ENCODE measurements at regions not wholly inside any gene's neighbourhood (a gene's known extent, or its start where the extent isn't known, plus 50 kb on each side); places are given as distances from the start of the nearest gene placed in this dataset.

- Histone ChIP-seq H3K27ac (ENCODE audit: control insufficient read depth, insufficient read depth, low read length) (no peak overlapping the region), H4K20me1 (ENCODE audit: control insufficient read depth, extremely low read depth, insufficient read depth, low read length) (no peaks in the 10 kb centered on the region), H3K36me3 (ENCODE audit: control insufficient read depth in 2 of 2, extremely low read depth in 1 of 2, insufficient read depth in 2 of 2, low read length in 2 of 2) (no peaks in the 10 kb centered on the region), H3K79me2 (ENCODE audit: control insufficient read depth, insufficient read depth, low read length) (no peaks in the 10 kb centered on the region), H3K9ac (ENCODE audit: control insufficient read depth, extremely low read depth, insufficient read depth, low read length) (no peak overlapping the region), H3K4me3 (ENCODE audit: control insufficient read depth in 2 of 3, extremely low read depth in 1 of 3, insufficient read depth in 2 of 3, low read depth in 1 of 3, low read length in 3 of 3) (no peak overlapping the region), H3K4me2 (ENCODE audit: control insufficient read depth, extremely low read depth, insufficient read depth, low read depth, low read length) (no peak overlapping the region), H3K9me1 (ENCODE audit: control insufficient read depth, extremely low read depth, insufficient read depth, low read length) (no peaks in the 10 kb centered on the region), H2AFZ (ENCODE audit: control insufficient read depth, low read length) (no peak overlapping the region), H3K27me3 (ENCODE audit: control insufficient read depth, extremely low read depth, insufficient read depth, low read length) (no peaks in the 10 kb centered on the region), H3K9me3 (ENCODE audit: control insufficient read depth, low read depth, low read length) (no peaks in the 10 kb centered on the region), H3K4me1 (ENCODE audit: control insufficient read depth, extremely low read depth, insufficient read depth, low read length) (peaks cover 25% of the 10 kb centered on the region)
- FAIRE-seq (no peak), DNase-seq (ENCODE audit: low read depth, low spot score) (no peak)
- dilution Hi-C loops (cut with MboI; ENCODE audit: extremely low pct_ligation_motif_present, low sequenced_read_pairs), result no loop called here
- no peak for TF ChIP-seq EZH2 (IDR thresholded peaks at IDR 0.05; ENCODE audit: low read length)
- TF ChIP-seq, protein P1, sequence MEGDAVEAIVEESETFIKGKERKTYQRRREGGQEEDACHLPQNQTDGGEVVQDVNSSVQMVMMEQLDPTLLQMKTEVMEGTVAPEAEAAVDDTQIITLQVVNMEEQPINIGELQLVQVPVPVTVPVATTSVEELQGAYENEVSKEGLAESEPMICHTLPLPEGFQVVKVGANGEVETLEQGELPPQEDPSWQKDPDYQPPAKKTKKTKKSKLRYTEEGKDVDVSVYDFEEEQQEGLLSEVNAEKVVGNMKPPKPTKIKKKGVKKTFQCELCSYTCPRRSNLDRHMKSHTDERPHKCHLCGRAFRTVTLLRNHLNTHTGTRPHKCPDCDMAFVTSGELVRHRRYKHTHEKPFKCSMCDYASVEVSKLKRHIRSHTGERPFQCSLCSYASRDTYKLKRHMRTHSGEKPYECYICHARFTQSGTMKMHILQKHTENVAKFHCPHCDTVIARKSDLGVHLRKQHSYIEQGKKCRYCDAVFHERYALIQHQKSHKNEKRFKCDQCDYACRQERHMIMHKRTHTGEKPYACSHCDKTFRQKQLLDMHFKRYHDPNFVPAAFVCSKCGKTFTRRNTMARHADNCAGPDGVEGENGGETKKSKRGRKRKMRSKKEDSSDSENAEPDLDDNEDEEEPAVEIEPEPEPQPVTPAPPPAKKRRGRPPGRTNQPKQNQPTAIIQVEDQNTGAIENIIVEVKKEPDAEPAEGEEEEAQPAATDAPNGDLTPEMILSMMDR (optimal IDR thresholded peaks at IDR 0.05 in 1 of 3, IDR thresholded peaks at IDR 0.05 in 1 of 3, conservative IDR thresholded peaks at IDR 0.05 in 1 of 3; ENCODE audit: extremely low read depth in 1 of 3, insufficient read depth in 2 of 3, low read length in 3 of 3), result no peak
Observed at GRCh38 chr15:96766366-96766765, 435.9 kb downstream of the NR2F2 start.

DNA sequence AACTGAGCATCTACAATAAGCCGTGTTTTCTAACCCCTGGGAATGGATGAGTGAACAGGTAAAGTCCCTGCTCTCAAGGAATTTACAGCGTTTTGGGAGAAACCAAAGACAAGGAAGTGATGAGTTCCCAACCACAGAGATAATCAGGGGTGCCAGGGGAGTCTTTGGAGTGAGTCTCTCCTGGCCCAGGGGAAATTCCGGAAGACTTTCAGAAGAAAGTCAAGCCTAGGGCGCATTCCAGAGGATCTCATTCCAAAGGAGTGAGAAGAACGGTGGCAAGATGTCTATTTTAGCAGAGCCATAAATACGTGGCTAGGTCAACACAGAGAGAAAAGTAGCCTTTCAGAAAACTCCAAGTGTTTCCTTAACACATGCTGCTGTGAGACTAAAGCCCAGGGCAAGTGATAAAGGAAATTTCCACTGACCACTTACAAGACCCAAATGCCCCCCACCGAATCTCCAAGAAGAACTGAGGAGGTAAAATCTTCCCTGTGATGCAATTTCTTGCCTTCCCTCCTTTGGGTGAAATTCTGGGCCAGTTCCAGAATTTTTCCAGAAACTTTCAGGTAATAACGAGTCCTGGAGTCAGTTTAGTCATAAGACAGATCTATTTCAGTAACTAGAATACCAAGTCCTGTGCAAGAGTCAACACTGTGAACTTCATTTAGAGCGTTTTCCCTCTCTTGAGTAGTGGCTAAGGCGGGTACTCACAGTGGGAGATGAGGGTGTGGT, 437.4 kb downstream of the NR2F2 start:
- Histone ChIP-seq H3K4me1 (ENCODE audit: control insufficient read depth, extremely low read depth, insufficient read depth, low read length) (peaks cover 25% of the 10 kb centered on the region), H3K4me2 (ENCODE audit: control insufficient read depth, extremely low read depth, insufficient read depth, low read depth, low read length) (peak overlapping the region; percentile 71), H3K9me1 (ENCODE audit: control insufficient read depth, extremely low read depth, insufficient read depth, low read length) (no peaks in the 10 kb centered on the region), H3K79me2 (ENCODE audit: control insufficient read depth, insufficient read depth, low read length) (no peaks in the 10 kb centered on the region), H3K4me3 (ENCODE audit: control insufficient read depth in 2 of 3, extremely low read depth in 1 of 3, insufficient read depth in 2 of 3, low read depth in 1 of 3, low read length in 3 of 3) (peak overlapping the region in 1 of 3 experiments; percentile 42), H4K20me1 (ENCODE audit: control insufficient read depth, extremely low read depth, insufficient read depth, low read length) (no peaks in the 10 kb centered on the region), H2AFZ (ENCODE audit: control insufficient read depth, low read length) (peak overlapping the region; percentile 80), H3K9ac (ENCODE audit: control insufficient read depth, extremely low read depth, insufficient read depth, low read length) (peak overlapping the region; percentile 43), H3K27ac (ENCODE audit: control insufficient read depth, insufficient read depth, low read length) (peak overlapping the region; percentile 80), H3K36me3 (ENCODE audit: control insufficient read depth in 2 of 2, extremely low read depth in 1 of 2, insufficient read depth in 2 of 2, low read length in 2 of 2) (no peaks in the 10 kb centered on the region), H3K9me3 (ENCODE audit: control insufficient read depth, low read depth, low read length) (no peaks in the 10 kb centered on the region), H3K27me3 (ENCODE audit: control insufficient read depth, extremely low read depth, insufficient read depth, low read length) (no peaks in the 10 kb centered on the region)
- dilution Hi-C loops (cut with MboI; ENCODE audit: extremely low pct_ligation_motif_present, low sequenced_read_pairs), result no loop called here
- TF ChIP-seq, protein P1 (optimal IDR thresholded peaks at IDR 0.05 in 1 of 3, IDR thresholded peaks at IDR 0.05 in 1 of 3, conservative IDR thresholded peaks at IDR 0.05 in 1 of 3; ENCODE audit: extremely low read depth in 1 of 3, insufficient read depth in 2 of 3, low read length in 3 of 3), result no peak
- TF ChIP-seq EZH2 (IDR thresholded peaks at IDR 0.05; ENCODE audit: low read length), result no peak
- peak; percentile 50 for DNase-seq (ENCODE audit: low read depth, low spot score)
- peak; percentile 94 for FAIRE-seq
